AG09309 (cell line): ENCODE measurements at regions not wholly inside any gene's neighbourhood (a gene's known extent, or its start where the extent isn't known, plus 50 kb on each side); places are given as distances from the start of the nearest gene placed in this dataset.
"Not testable (repeated sequence)": the region's sequence is repeated elsewhere in the genome, so short reads cannot be mapped to it uniquely, and the experiment has no call there.

Experiments used
- DNase-seq: peaks from one replicate; pipeline ENCODE4 v3.0.0-alpha.2; 2010; ENCODE audit warnings: low read depth
- H3K4me3 ChIP-seq: 2 replicates; pipeline ENCODE4 v1.5.1; 2011; ENCODE audit warnings: mild to moderate bottlenecking, low read depth, low read length, moderate library complexity; ENCODE audit not compliant: control insufficient read depth
- CTCF ChIP-seq: IDR thresholded peaks from 2 replicates; pipeline ENCODE4 v1.5.1; 2011; ENCODE audit warnings: mild to moderate bottlenecking, low read depth, low read length, inconsistent platforms; ENCODE audit not compliant: insufficient read depth, control insufficient read depth; ENCODE audit errors: missing control alignments

- no peak for TF ChIP-seq CTCF
- DNase-seq: no peak
These were observed 2041.5 kb upstream of the PCDH20 start for GRCh38 chr13:63457186-63457585.

GRCh38 chr13:63455938-63456337 is 2040.3 kb upstream of the PCDH20 start:
- no peak overlapping the region for H3K4me3 ChIP-seq
- DNase-seq: no peak
- TF ChIP-seq CTCF: peak; percentile 11

More at GRCh38 chr13:63457186-63457585, 2041.5 kb upstream of the PCDH20 start:
- no peak overlapping the region for H3K4me3 ChIP-seq

- DNase-seq: peak; percentile 10
- no peak for TF ChIP-seq CTCF
- H3K4me3 ChIP-seq: no peak overlapping the region
These were observed 2033.9 kb upstream of the PCDH20 start for GRCh38 chr13:63449550-63449949.

- DNase-seq: no peak
- H3K4me3 ChIP-seq: no peak overlapping the region
- TF ChIP-seq CTCF: no peak
These were observed 2033.0 kb upstream of the PCDH20 start for GRCh38 chr13:63448692-63449091.

- no peak for DNase-seq
- no peak overlapping the region for H3K4me3 ChIP-seq
- no peak for TF ChIP-seq CTCF
These were observed 2030.7 kb upstream of the PCDH20 start for GRCh38 chr13:63446329-63446728.

GRCh38 chr13:63444225-63444624 is 2028.6 kb upstream of the PCDH20 start:
- not testable (repeated sequence) for H3K4me3 ChIP-seq, DNase-seq

- no peak for TF ChIP-seq CTCF
- no peak overlapping the region for H3K4me3 ChIP-seq
- no peak for DNase-seq
These were observed 2023.3 kb upstream of the PCDH20 start for GRCh38 chr13:63438951-63439350.
